ENCODE measurements at regions not wholly inside any gene's neighbourhood (a gene's known extent, or its start where the extent isn't known, plus 50 kb on each side); places are given as distances from the start of the nearest gene placed in this dataset.

DNA sequence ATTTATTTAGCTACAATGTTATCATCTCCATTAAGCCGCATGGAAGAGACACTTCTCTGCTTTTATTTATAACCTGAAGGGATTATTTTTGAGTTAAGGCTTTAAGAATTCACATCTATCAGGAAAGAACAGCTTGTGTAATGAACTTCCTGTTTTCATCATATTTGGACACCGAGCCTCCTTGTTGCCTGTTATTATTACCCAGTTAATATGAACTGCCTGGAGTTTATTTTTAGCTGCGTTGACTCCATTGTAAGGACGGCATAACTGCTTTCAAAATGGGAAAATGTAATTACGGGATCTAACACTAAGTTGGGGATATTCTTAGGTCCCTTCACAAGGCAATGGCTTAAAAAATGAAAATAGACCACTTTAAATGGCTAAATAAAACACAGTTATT, 89.0 kb upstream of the NR4A3 start:
- DNase-seq = no peak

DNA sequence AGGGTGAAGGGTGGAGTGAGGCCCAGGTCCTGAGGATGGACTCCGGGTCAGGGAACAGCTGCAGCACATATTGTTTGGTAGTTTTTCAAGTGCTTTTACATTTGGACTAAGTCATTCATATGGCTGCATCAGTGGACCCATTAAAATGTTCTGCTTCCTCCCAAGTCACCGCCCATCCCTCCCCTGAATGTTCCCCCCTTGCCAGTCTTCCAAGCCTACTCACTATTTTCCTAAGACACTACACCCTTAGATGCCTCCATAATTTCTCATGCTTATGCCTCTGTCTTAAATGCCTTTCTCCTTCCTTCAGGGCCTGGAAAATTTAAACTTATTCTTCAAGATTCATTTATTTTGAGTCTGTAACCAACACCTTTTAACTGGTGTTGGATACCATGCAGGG, 86.6 kb upstream of the NR4A3 start:
- no peak for DNase-seq

DNA sequence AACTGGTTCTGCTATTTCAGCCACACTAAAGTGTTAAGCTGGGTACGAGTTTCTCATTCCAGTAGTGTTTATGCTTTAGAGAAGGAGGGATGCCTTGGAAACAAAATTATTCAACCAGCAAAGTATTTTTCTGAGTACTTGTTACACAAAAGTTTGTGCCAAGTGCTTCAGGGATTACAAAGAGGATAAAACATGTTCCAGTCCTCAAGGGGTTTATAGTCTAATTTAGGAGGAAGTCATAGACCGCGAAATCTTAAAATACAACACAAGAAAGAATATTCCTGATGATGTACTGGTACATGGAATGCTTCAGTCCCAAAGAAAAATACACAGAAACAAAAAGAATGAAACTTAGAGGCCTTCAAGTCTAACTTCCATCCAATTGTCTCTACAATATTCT, 85.4 kb upstream of the NR4A3 start:
- DNase-seq = no peak

DNA sequence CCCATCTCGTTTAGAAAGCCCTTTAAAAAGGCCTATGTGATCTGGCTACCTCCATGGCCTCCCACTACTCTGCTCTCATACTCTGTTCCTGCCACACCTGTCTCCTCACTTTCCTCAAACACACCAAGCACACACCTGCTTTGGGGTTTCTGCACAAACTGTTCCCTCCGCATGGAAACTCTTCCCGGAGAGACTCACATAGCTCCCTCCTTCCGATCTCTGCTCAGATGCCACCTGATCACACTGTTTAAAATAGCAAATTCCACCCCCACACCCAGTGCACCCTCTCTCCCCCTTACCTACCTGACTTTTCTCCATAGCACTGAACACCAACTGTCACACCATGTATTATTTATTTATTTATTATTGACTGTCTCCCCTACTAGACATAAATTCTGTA, 84.0 kb upstream of the NR4A3 start:
- no peak for DNase-seq

DNA sequence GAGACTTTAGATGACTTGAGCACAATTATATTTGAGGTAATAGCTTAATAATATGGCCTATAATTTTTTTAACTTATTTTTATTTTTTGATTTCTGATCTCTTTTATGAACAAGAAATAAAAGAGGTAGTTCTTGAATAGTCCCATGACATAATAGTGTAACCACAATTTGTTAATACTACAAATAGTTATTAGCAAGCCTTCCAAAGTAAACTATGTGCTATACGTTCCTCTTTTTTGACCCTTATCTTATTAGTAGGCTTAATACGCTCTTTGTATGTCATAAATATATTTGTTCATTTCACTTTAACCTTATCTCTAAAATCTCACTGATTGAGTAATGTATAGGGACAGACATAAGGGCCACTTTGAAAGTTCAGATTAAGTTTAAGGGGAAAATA, 78.7 kb upstream of the NR4A3 start:
- DNase-seq = no peak

DNA sequence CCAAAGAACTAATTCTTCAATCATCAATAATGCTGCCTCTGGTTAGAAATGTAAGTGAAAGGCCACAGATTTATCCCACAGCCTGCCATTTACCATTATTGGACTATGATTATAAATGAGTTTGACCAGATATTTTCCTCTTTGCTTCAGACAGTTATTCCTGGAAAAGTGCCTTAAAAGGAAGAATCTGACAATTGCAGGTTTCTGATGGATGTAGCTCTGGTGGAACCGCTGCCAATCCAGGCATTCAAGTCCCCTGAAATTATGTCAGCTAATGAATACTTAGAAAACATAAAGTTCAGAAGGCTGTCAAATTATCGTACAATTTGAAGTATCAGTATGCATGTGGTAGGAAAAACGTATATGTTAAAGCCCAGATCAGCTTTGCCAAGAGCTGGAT, 78.2 kb upstream of the NR4A3 start:
- no peak for DNase-seq

DNA sequence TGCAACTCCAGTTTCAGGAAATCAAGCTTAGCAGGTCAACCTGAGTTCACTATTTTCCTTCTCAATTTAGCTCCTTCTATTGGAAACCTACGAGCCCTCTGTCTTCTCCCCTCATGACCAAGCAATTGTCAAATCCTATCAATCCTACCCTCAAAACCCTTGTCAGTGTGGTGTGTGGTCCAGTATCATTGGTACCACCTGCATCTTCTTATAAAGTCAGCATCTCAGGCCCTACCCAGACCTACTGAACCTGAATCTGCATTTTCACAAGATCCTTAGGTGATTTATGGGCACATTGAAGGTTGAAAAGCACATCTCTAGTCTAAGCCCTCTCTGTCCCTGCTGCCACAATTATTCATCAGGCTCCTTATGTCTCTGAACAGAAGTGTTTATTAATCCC, 77.6 kb upstream of the NR4A3 start:
- DNase-seq = no peak

DNA sequence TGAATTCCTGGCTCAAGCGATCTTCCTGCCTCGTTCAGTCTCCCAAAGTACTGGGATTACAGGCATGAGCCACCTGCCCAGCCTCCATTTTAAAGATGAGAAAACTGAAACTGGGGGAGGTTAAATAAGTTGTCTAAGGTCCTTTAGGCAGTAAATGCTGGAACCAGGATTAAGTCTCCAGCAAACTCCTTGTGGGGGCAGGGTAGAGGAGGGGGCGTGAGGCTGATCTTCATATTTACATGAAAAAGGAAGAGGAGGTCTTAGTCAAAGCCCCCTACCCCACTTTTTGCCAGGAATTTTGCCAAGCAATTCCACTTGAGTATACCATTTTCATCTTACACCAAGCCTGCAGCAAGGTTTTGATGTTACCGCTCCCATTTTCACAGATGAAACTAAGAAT, 76.6 kb upstream of the NR4A3 start:
- no peak for DNase-seq

DNA sequence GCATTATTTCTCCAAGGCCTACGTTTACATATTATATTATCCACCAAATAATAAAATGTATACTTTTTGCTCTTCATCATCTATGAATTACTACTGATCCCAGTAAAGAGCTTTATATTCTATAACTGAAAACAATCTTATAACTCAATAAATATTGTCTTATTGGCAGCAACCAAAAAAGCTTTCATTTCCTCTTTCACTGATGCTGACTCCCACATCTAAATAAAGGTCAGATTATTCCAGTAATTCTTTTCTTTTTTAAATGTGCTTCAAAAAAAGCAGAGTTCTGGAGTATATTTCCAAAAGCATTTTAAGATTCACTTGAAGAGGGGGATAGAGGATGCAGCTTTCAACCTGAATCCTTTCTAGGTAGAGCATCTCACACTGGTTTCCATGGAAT, 75.3 kb upstream of the NR4A3 start:
- DNase-seq = no peak

DNA sequence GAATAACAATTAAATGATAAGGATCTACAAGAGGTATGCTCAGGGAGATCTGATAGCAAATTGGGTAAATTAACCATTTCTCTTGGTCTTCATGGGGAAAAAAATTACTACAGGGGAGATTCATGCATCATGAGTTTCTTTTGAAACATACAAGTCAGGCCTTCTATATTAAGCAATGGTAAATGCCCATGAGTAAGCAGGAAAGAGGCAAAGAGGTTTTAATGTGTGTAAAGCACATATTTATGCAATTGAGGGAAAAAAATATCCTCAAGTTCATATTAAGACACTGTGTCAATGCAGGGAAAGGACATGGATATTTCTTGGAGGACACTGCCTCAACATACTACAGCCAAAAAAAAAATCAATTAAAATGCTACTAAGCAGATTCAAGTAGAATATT, 73.4 kb upstream of the NR4A3 start:
- no peak for DNase-seq

DNA sequence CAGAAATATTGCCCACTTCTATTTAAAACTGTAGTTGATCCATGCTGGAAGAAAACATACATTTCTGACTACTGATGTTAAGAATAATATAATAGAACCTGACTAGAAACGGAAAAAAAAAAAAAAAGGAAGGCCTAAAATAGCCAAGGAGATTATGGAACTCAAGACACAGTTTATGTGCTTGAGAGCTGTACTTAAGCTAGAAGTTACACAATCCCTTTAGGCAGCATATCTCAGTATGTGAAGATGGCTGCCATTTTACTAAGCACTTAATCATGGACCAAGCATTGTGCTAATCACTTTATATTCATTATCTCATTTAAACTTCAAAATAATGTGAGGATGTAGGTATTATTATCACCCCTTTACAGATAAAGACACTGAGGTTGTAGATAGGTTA, 73.0 kb upstream of the NR4A3 start:
- DNase-seq = no peak

DNA sequence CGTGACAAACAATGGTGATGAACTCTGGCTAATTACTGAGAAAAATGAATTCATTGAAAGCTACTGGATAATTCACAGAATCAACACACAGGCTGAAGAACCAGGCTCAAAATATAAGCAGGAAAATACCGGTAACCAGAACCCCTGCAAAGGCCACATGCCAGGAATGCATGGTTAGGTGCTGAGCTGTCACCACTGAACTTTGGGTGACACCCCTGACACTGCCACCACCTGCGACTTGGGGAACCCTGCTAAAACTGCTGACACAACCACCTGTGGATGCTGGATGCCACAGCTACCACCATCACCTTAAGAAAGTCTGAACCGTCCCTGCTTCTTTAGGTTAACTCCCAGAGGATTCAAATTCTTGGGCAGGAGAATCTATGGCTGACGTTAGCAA, 72.0 kb upstream of the NR4A3 start:
- no peak for DNase-seq

DNA sequence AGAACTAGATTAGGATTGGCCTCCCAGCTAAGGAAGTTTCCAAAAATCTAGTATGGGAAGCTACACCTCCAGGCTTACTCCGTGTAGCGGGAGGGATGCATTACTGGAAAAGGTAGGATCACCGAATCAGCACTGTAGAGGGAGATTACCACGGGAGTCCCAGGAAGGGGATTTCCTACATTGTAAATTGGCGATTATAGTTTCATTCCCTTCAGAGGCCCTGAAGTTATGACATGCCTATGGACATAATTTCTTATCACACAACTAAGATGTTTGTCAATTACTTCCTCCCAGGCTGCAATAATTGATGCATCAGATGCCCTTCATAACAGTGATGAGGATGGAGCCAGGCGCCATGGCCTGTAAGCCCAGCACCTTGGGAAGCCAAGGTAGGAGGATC, 71.2 kb upstream of the NR4A3 start:
- no peak for DNase-seq

DNA sequence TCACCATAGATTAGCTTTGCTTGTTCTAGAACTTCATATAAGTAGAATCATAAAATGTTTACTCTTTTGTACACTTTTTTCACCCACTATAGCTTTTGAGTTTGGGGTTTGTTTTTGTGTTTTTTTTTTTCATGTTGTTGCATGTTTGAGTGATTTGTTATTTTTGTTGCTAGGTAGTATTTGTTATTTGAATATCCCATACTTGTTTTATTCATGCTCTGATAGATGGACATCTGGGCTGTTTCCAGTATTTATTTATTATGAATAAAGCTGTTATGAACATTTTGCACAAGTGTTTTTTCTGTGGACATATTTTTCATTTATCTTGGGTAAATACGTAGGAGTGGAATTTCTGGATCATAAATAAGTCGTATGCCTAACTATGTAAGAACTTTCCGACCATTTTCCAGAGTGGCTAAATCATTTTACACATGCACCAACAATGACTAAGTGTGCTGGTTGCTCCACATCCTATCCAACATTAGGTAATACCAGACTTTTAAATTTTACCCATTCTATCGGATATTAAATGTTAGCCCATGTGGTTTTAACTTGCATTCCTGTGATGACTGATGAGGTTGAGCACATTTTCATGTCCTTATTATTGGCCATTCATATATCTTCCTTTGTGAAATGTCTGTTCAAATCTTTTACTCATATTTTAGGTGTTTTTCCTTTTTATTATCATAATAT, 69.1 kb upstream of the NR4A3 start:
- DNase-seq = no peak

DNA sequence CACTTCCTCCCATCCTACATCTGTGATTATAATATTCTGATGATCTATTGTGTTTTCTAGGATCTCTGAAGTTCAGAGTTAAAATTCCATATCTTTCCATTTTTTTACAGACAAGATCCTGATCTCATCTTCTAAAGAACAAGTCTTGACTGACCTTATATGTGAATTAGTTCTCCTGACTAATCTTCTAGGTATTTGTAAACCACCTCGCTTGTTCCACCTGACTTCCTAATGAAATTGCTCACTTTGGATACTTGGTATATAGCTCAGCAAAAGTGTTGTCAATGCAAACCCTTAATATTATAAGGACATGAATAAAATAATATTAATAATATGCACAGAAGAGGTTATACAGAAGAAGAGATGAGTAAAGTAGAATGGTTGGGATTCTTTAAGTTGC, 68.2 kb upstream of the NR4A3 start:
- no peak for DNase-seq

DNA sequence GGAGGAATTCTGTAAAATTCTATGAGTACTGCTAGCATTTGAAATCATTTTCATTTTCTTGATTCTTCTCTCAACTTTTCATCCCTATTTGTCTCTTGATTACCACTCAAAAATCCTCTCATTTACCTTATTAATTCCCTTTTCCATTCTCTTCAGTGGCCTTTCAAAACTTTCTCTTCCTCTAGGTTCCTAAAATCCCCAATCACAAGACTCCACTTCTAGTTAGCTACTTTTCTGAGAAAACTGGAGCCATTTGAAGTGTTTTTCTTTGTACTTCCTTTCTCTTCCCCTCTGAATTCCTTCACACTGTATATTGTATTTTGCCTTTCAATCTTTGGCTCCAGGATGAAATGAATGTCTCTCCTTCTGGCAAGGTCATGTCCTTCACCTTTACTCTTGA, 61.3 kb upstream of the NR4A3 start:
- no peak for DNase-seq

DNA sequence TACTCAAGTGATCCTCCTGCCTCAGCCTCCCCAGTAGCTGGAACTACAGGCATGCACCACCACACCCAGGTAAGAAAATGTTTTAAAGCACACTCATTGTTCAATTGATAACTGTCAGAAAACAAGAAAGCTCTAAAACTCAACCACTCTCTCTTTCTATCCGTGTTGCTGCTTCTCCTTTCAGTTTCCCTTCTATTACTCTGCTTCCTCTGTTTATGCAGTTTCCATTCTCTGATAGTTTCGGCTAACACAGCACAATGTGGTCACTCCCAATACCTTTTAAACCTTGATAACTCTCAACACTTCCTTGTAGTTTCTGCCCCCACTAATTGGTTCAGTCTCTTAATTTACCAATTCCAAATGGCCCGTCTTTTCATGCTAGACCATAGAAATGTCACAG, 59.2 kb upstream of the NR4A3 start:
- DNase-seq = no peak
